ENCODE measurements at regions not wholly inside any gene's neighbourhood (a gene's known extent, or its start where the extent isn't known, plus 50 kb on each side); places are given as distances from the start of the nearest gene placed in this dataset.

DNA sequence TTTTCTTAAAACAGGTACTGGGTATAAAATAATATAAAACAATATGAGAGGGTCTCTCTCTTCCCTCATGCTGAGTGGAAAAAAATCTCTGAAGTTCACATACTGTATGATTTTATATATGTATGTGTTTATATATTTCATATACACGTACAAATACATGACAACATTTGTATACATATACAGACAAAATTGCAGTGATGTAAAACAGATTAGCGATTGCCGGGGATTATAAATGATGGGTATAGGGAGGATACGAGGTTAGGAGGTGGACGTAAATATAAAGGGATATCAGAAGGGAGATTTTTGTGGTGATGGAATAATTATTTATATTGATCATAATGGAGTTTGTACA, 194.8 kb upstream of the PRSS16 start:
- no peak for TF ChIP-seq LEF1 (IDR thresholded peaks at IDR 0.05; ENCODE audit: borderline replicate concordance)
- no peak for TF ChIP-seq TARDBP (IDR thresholded peaks at IDR 0.05)
- TF ChIP-seq SP1 (IDR thresholded peaks at IDR 0.05) = no peak
- no peak for TF ChIP-seq FOXK2 (IDR thresholded peaks at IDR 0.05)
- TF ChIP-seq NFRKB (IDR thresholded peaks at IDR 0.05) = no peak
- TF ChIP-seq SUZ12 (IDR thresholded peaks at IDR 0.05) = no peak
- TF ChIP-seq CTBP1 (IDR thresholded peaks at IDR 0.05; ENCODE audit: borderline replicate concordance) = no peak
- TF ChIP-seq ZNF384 (IDR thresholded peaks at IDR 0.05) = no peak
- TF ChIP-seq ARNT (IDR thresholded peaks at IDR 0.05) = no peak
- no peak for TF ChIP-seq FOXM1 (IDR thresholded peaks at IDR 0.05; ENCODE audit: borderline replicate concordance)
- TF ChIP-seq BHLHE40 (IDR thresholded peaks at IDR 0.05; ENCODE audit: borderline replicate concordance) = no peak
- no peak for TF ChIP-seq ELF4 (IDR thresholded peaks at IDR 0.05)
- no peak for TF ChIP-seq HDGF (IDR thresholded peaks at IDR 0.05; ENCODE audit: borderline replicate concordance)
